ENCODE measurements at regions not wholly inside any gene's neighbourhood (a gene's known extent, or its start where the extent isn't known, plus 50 kb on each side); places are given as distances from the start of the nearest gene placed in this dataset.
"Not testable (repeated sequence)": the region's sequence is repeated elsewhere in the genome, so short reads cannot be mapped to it uniquely, and the experiment has no call there.

GRCh38 chrX:96502507-96502906 lies 182.1 kb upstream of the DIAPH2 start:
- Histone ChIP-seq H3K9me3 (ENCODE audit: low read depth, low read length) (no peaks in the 10 kb centered on the region), H3K4me1 (ENCODE audit: insufficient read depth, low read length) (no peaks in the 10 kb centered on the region), H3K27me3 (ENCODE audit: insufficient read depth, low read length) (no peaks in the 10 kb centered on the region), H3K4me3 (ENCODE audit: insufficient read depth, low read length) (no peak overlapping the region), H3K4me2 (ENCODE audit: insufficient read depth, low read length) (no peak overlapping the region), H3K36me3 (ENCODE audit: insufficient read depth, low read length) (no peaks in the 10 kb centered on the region), H3K79me2 (ENCODE audit: insufficient read depth, low read length) (no peaks in the 10 kb centered on the region), H3K27ac (ENCODE audit: low read depth, low read length) (no peak overlapping the region), H2AFZ (ENCODE audit: low read length) (no peak overlapping the region), H4K20me1 (ENCODE audit: insufficient read depth, low read length) (no peaks in the 10 kb centered on the region)
- DNase-seq (ENCODE audit: insufficient read length, low spot score, missing footprints): no peak
- TF ChIP-seq CTCF (IDR thresholded peaks at IDR 0.05; ENCODE audit: extremely low read depth, low read depth, low read length): no peak

DNA sequence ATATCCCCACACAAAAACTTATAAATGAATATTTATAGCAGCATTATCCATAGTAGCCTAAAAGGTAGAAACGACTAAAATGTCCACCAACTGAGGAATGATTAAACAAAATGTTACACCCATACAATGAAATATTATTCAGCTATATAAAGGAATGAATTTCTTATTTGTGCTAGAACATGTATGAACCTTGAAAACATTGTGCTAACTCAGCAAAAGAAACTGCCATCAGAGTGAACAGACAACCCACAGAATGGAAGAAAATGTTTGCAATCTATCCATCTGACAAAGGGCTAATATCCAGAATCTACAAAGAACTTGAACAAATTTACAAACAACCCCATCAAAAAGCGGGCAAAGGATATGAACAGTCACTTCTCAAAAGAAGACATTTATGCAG lies 155.3 kb upstream of the DIAPH2 start:
- H2AFZ ChIP-seq (ENCODE audit: low read length); H3K4me3 ChIP-seq (ENCODE audit: insufficient read depth, low read length); H4K20me1 ChIP-seq (ENCODE audit: insufficient read depth, low read length); H3K36me3 ChIP-seq (ENCODE audit: insufficient read depth, low read length); H3K79me2 ChIP-seq (ENCODE audit: insufficient read depth, low read length); H3K9me3 ChIP-seq (ENCODE audit: low read depth, low read length); H3K4me1 ChIP-seq (ENCODE audit: insufficient read depth, low read length); DNase-seq (ENCODE audit: insufficient read length, low spot score, missing footprints); H3K27me3 ChIP-seq (ENCODE audit: insufficient read depth, low read length); H3K27ac ChIP-seq (ENCODE audit: low read depth, low read length); H3K4me2 ChIP-seq (ENCODE audit: insufficient read depth, low read length): not testable (repeated sequence)

DNA sequence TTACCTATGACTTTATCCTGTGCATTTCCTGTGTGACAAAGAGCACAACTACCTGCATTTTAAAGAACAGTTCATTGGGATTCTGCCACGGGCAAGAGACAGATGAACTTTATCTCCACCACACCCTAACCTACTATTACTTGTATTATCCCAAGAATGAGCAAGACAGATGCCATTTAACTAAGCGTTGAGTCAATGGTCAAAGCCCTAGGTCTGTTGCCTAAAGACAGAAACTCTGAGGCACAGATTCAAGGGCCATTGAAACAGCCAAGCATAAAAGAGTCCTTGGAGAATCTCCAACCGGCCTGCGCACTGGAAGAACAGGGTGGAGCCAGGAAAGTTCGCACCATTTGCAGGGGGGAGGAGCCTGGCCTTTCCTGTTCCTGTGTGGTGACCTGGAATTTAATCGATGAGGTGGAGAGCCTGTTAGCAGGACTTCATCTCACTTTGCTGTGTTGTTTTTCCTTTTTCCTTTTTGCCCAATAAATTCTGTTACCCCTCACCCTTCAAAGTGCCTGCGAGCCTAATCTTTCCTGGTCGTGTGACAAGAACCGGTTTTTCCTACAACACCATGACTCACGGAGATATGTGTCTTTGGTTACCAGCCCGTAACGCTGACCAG lies 146.4 kb upstream of the DIAPH2 start:
- Histone ChIP-seq H3K27me3 (ENCODE audit: insufficient read depth, low read length) (peaks cover 5% of the 10 kb centered on the region), H3K36me3 (ENCODE audit: insufficient read depth, low read length) (no peaks in the 10 kb centered on the region), H3K9me3 (ENCODE audit: low read depth, low read length) (no peaks in the 10 kb centered on the region), H3K4me2 (ENCODE audit: insufficient read depth, low read length) (no peak overlapping the region), H3K4me1 (ENCODE audit: insufficient read depth, low read length) (no peaks in the 10 kb centered on the region), H2AFZ (ENCODE audit: low read length) (no peak overlapping the region), H4K20me1 (ENCODE audit: insufficient read depth, low read length) (no peaks in the 10 kb centered on the region), H3K79me2 (ENCODE audit: insufficient read depth, low read length) (no peaks in the 10 kb centered on the region), H3K27ac (ENCODE audit: low read depth, low read length) (no peak overlapping the region), H3K4me3 (ENCODE audit: insufficient read depth, low read length) (no peak overlapping the region)
- TF ChIP-seq CTCF (IDR thresholded peaks at IDR 0.05; ENCODE audit: extremely low read depth, low read depth, low read length): no peak
- DNase-seq (ENCODE audit: insufficient read length, low spot score, missing footprints): no peak

- Histone ChIP-seq H3K36me3 (ENCODE audit: insufficient read depth, low read length) (no peaks in the 10 kb centered on the region), H4K20me1 (ENCODE audit: insufficient read depth, low read length) (no peaks in the 10 kb centered on the region), H3K4me2 (ENCODE audit: insufficient read depth, low read length) (no peak overlapping the region), H3K27me3 (ENCODE audit: insufficient read depth, low read length) (peaks cover 5% of the 10 kb centered on the region), H3K4me3 (ENCODE audit: insufficient read depth, low read length) (no peak overlapping the region), H3K9me3 (ENCODE audit: low read depth, low read length) (no peaks in the 10 kb centered on the region), H3K4me1 (ENCODE audit: insufficient read depth, low read length) (no peaks in the 10 kb centered on the region), H2AFZ (ENCODE audit: low read length) (no peak overlapping the region), H3K79me2 (ENCODE audit: insufficient read depth, low read length) (no peaks in the 10 kb centered on the region), H3K27ac (ENCODE audit: low read depth, low read length) (no peak overlapping the region)
- no peak for TF ChIP-seq CTCF (IDR thresholded peaks at IDR 0.05; ENCODE audit: extremely low read depth, low read depth, low read length)
- DNase-seq (ENCODE audit: insufficient read length, low spot score, missing footprints): no peak
These were observed 144.5 kb upstream of the DIAPH2 start for GRCh38 chrX:96540111-96540631.
